ENCODE measurements at regions not wholly inside any gene's neighbourhood (a gene's known extent, or its start where the extent isn't known, plus 50 kb on each side); places are given as distances from the start of the nearest gene placed in this dataset.

DNA sequence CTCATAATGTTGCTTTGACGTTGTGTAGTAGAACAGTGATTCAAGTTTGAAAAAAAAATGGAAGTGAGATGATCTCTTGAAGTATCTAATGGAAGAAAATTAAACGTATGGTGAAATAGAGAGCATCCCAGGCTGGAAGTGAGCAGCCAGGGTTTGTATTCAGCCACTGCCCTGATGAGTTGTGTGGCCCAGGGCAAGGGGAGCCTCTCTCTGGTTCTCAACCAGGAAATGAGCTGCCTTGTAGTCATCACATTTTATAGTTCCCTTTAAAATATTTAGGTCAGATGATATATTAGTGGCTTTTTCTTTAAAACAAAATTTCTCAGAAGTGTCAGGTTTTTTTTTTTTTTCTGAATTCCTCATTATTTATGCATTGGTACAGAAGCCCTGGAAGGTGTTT is 150.3 kb downstream of the GPAT3 start:
- peaks cover 8% of the 10 kb centered on the region for H3K27me3 Mint-ChIP-seq
- no peak overlapping the region for H3K27ac Mint-ChIP-seq
- no peaks in the 10 kb centered on the region for H3K36me3 Mint-ChIP-seq (ENCODE audit: low read depth)
- DNase-seq, result no peak
- H3K4me3 Mint-ChIP-seq, result no peak overlapping the region
- no peaks in the 10 kb centered on the region for H3K4me1 Mint-ChIP-seq
- ATAC-seq, result no peak
- no peaks in the 10 kb centered on the region for H3K9me3 Mint-ChIP-seq

GRCh38 chr4:83679692-83680091 is 143.8 kb downstream of the GPAT3 start:
- Mint-ChIP-seq H3K27me3 (peaks cover 13% of the 10 kb centered on the region), H3K4me1 (no peaks in the 10 kb centered on the region), H3K27ac (no peak overlapping the region), H3K9me3 (no peaks in the 10 kb centered on the region), H3K36me3 (ENCODE audit: low read depth) (no peaks in the 10 kb centered on the region), H3K4me3 (no peak overlapping the region)
- DNase-seq (no peak), ATAC-seq (no peak)

GRCh38 chr4:83679254-83679653 is 143.3 kb downstream of the GPAT3 start:
- Mint-ChIP-seq H3K27ac (no peak overlapping the region), H3K27me3 (peaks cover 12% of the 10 kb centered on the region), H3K36me3 (ENCODE audit: low read depth) (no peaks in the 10 kb centered on the region), H3K4me3 (no peak overlapping the region), H3K4me1 (no peaks in the 10 kb centered on the region), H3K9me3 (no peaks in the 10 kb centered on the region)
- DNase-seq (no peak), ATAC-seq (no peak)

DNA sequence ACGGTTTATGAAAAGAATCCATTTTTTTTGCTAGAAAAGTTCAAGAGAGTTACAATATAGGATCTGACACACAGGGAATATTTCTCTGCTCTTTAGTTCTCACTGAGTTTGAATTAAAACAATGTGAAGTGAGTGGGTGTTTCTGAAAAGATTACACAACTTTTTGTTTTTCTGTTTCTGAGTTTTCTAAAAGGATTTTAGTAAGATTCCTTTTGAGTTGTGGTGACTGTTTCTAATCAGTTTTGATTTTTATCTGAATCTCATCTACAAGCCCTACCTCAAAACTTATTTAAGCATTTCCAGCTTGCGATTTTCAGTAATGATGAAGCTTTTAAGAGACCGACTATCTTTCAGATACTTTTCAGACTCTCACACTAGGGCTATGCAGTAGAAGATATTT is 141.7 kb downstream of the GPAT3 start:
- DNase-seq (no peak), ATAC-seq (no peak)
- no peaks in the 10 kb centered on the region for H3K9me3 Mint-ChIP-seq
- peaks cover 14% of the 10 kb centered on the region for H3K27me3 Mint-ChIP-seq
- no peaks in the 10 kb centered on the region for H3K36me3 Mint-ChIP-seq (ENCODE audit: low read depth)
- H3K4me1 Mint-ChIP-seq, result no peaks in the 10 kb centered on the region
- H3K4me3 Mint-ChIP-seq, result no peak overlapping the region
- H3K27ac Mint-ChIP-seq, result no peak overlapping the region

DNA sequence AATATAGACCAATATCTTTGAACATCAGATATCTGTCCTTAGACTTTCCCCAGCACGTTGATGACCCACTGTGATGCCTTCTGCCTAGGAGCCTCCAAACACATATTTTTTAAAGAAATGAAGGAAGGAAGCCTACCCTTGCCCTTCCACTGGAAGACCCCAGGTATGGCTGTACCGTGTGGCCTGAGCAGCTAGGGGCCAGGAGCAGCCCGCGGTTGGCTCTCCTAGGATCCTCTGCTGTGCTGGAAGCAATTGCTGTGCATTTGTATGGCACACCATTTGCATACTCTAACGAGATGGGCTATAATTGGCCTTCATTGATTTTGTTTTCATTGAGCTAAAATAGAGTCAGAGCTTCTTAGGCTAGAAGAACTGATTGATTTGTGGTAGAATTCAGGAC is 128.8 kb downstream of the GPAT3 start:
- Mint-ChIP-seq H3K4me3 (no peak overlapping the region), H3K27me3 (peaks cover under 1% of the 10 kb centered on the region), H3K36me3 (ENCODE audit: low read depth) (no peaks in the 10 kb centered on the region), H3K4me1 (peaks cover 8% of the 10 kb centered on the region), H3K27ac (no peak overlapping the region), H3K9me3 (no peaks in the 10 kb centered on the region)
- DNase-seq, result no peak
- no peak for ATAC-seq

DNA sequence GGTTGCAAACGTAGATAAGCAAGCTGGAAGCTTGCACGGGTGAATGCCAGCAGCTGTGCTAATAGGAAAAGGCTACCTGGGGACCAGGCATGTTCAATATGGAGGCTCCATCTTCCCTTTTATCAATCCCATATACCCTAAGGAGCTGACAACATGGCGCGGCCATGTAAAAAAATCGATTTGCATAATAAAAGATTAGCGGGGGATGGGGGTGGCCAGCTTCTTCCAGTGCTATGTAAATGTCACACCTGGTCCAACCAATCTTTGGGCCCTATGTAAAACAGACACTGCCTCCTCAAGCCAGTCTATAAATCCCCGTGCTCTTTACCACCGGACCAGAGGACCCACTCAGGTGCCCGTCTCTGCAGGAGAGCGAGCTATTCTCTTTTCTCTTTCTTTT is 128.2 kb downstream of the GPAT3 start:
- Mint-ChIP-seq H3K27ac (no peak overlapping the region), H3K9me3 (no peaks in the 10 kb centered on the region), H3K36me3 (ENCODE audit: low read depth) (no peaks in the 10 kb centered on the region), H3K4me1 (peaks cover 8% of the 10 kb centered on the region), H3K4me3 (no peak overlapping the region), H3K27me3 (no peaks in the 10 kb centered on the region)
- no peak for DNase-seq
- ATAC-seq, result no peak

DNA sequence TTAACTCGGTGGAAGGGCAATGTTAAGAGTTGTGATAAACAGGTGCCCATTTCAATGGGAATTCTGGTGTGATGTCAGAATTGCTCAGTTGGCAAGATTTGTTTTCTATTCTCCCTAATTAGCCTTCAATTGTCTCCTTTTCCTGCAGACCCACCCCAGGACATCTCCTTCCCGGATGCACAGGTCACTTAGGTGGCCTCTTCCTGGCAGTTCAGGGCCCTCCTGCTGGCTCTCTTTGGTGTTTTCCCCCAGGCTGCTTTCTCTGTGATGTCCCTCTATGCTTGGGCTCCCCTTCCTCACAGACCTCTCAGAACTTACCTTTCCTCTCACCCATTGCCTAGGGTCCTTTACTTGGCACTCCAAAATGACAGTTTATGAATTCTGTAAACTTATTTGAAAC is 126.3 kb downstream of the GPAT3 start:
- H3K27ac Mint-ChIP-seq, result no peak overlapping the region
- ATAC-seq, result no peak
- no peaks in the 10 kb centered on the region for H3K36me3 Mint-ChIP-seq (ENCODE audit: low read depth)
- H3K9me3 Mint-ChIP-seq, result no peaks in the 10 kb centered on the region
- DNase-seq, result no peak
- no peaks in the 10 kb centered on the region for H3K27me3 Mint-ChIP-seq
- no peak overlapping the region for H3K4me3 Mint-ChIP-seq
- peaks cover 8% of the 10 kb centered on the region for H3K4me1 Mint-ChIP-seq

DNA sequence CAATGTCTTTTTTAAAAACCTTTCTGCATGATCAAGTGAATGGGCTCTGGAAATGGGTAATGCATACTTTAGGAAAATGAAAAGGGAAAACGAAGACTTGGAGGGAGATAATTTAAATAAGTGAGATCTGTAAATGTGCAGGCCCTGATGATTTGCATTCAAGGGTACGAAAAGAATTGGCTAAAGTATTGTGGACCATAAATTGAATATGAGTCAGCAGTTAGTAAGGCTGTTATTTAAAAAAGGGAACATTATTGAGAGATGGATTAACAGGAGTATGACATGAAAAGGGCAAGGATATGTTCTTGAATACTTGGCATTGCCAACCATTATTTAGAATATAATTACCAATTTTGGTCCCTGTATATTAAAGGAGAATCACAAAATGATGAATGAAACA is 125.5 kb downstream of the GPAT3 start:
- no peaks in the 10 kb centered on the region for H3K9me3 Mint-ChIP-seq
- H3K27me3 Mint-ChIP-seq, result no peaks in the 10 kb centered on the region
- ATAC-seq (no peak), DNase-seq (no peak)
- no peak overlapping the region for H3K4me3 Mint-ChIP-seq
- H3K27ac Mint-ChIP-seq, result no peak overlapping the region
- H3K4me1 Mint-ChIP-seq, result peaks cover 8% of the 10 kb centered on the region
- no peaks in the 10 kb centered on the region for H3K36me3 Mint-ChIP-seq (ENCODE audit: low read depth)

- no peaks in the 10 kb centered on the region for H3K27me3 Mint-ChIP-seq
- H3K4me1 Mint-ChIP-seq, result peaks cover 8% of the 10 kb centered on the region
- H3K27ac Mint-ChIP-seq, result no peak overlapping the region
- no peak for ATAC-seq
- no peak overlapping the region for H3K4me3 Mint-ChIP-seq
- DNase-seq, result no peak
- no peaks in the 10 kb centered on the region for H3K36me3 Mint-ChIP-seq (ENCODE audit: low read depth)
- no peaks in the 10 kb centered on the region for H3K9me3 Mint-ChIP-seq
Measured at GRCh38 chr4:83660578-83660977, 124.7 kb downstream of the GPAT3 start.

- H3K36me3 Mint-ChIP-seq (ENCODE audit: low read depth), result no peaks in the 10 kb centered on the region
Measured at GRCh38 chr4:83658806-83659205, 122.9 kb downstream of the GPAT3 start.

GRCh38 chr4:83657336-83657735 is 121.4 kb downstream of the GPAT3 start:
- ATAC-seq (no peak), DNase-seq (no peak)
- H3K9me3 Mint-ChIP-seq, result no peaks in the 10 kb centered on the region
- no peaks in the 10 kb centered on the region for H3K27me3 Mint-ChIP-seq
- H3K4me3 Mint-ChIP-seq, result no peak overlapping the region
- H3K27ac Mint-ChIP-seq, result no peak overlapping the region
- no peaks in the 10 kb centered on the region for H3K36me3 Mint-ChIP-seq (ENCODE audit: low read depth)
- peaks cover 8% of the 10 kb centered on the region for H3K4me1 Mint-ChIP-seq

More at GRCh38 chr4:83658806-83659205, 122.9 kb downstream of the GPAT3 start:
- H3K9me3 Mint-ChIP-seq, result no peaks in the 10 kb centered on the region
- no peak for ATAC-seq
- no peak overlapping the region for H3K27ac Mint-ChIP-seq
- H3K27me3 Mint-ChIP-seq, result no peaks in the 10 kb centered on the region
- no peak for DNase-seq
- no peak overlapping the region for H3K4me3 Mint-ChIP-seq
- peaks cover 8% of the 10 kb centered on the region for H3K4me1 Mint-ChIP-seq

Measured in activated naive CD8-positive, alpha-beta T cell treated with anti-CD3 and anti-CD28 coated beads, Interleukin-2, amount 50 U/mL, for 24 hours (primary cell).